ENCODE measurements at regions not wholly inside any gene's neighbourhood (a gene's known extent, or its start where the extent isn't known, plus 50 kb on each side); places are given as distances from the start of the nearest gene placed in this dataset.

DNA sequence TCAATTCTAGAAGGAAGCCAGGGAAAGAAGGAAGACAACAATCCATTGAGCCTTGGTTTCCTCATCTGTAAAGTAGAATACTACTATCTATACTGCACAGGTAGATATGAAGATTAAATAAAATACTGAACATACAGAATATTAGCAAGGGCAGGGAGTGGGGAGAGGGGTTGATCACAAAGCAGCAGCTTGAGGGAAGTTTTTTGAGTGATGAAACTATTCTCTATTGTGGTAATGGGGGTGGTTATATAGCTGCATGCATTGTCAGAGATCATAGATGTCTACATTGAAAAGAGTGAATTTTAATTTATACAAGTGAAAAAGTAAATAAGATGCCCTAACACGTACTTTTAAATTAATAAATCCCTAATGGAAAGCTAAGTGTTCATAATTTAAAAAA, 242.6 kb upstream of the LRTM1 start:
- DNase-seq = no peak
- H3K27me3 ChIP-seq (replicated peaks in 1 of 7) = no peaks in the 10 kb centered on the region
- H3K36me3 ChIP-seq = no peaks in the 10 kb centered on the region
- H3K27ac ChIP-seq = no peak overlapping the region
- H3K4me3 ChIP-seq = no peak overlapping the region
- TF ChIP-seq, protein P1, sequence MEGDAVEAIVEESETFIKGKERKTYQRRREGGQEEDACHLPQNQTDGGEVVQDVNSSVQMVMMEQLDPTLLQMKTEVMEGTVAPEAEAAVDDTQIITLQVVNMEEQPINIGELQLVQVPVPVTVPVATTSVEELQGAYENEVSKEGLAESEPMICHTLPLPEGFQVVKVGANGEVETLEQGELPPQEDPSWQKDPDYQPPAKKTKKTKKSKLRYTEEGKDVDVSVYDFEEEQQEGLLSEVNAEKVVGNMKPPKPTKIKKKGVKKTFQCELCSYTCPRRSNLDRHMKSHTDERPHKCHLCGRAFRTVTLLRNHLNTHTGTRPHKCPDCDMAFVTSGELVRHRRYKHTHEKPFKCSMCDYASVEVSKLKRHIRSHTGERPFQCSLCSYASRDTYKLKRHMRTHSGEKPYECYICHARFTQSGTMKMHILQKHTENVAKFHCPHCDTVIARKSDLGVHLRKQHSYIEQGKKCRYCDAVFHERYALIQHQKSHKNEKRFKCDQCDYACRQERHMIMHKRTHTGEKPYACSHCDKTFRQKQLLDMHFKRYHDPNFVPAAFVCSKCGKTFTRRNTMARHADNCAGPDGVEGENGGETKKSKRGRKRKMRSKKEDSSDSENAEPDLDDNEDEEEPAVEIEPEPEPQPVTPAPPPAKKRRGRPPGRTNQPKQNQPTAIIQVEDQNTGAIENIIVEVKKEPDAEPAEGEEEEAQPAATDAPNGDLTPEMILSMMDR (IDR thresholded peaks at IDR 0.05 in 8 of 11, conservative IDR thresholded peaks at IDR 0.05 in 3 of 11) = no peak
- TF ChIP-seq POLR2A (IDR thresholded peaks at IDR 0.05) (no peak), POLR2AphosphoS5 (IDR thresholded peaks at IDR 0.05) (no peak)
- H3K9me3 ChIP-seq = peaks cover 0 to 17% (median 3%) of the 10 kb centered on the region in 8 donors
- WGBS, 5 donors = 20 to 63% (median 53%) methylated on average over 1 of the region's 1 CpG
- H3K4me1 ChIP-seq = no peaks in the 10 kb centered on the region
- intact Hi-C loops (cut with DNase I; ENCODE audit: low total_unique reads) = no loop called here

DNA sequence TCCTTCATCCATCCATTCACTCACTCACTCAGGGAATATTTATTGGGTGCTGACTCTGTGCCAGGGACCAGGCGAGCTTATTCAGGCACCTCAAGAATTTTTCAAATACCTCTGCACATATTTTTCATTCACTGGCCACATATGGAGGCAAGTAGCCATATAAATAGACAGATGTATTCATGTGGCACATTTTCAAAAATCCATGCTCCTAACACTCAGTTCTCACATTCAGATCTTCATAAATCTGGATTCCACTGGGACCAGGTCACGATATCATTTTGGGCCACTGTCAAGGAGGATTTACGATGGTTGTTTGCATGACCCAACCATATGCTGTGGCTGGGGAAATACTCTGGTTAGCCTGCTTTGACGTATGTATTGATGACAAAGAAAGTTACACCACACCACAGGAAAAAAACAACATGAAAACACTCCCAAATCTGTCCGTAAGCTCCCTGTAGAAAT, 241.8 kb upstream of the LRTM1 start:
- Histone ChIP-seq H3K27me3 (replicated peaks in 1 of 7) (no peaks in the 10 kb centered on the region), H3K36me3 (no peaks in the 10 kb centered on the region), H3K4me3 (no peak overlapping the region), H3K9me3 (peaks cover 0 to 17% (median 3%) of the 10 kb centered on the region in 8 donors), H3K4me1 (no peaks in the 10 kb centered on the region), H3K27ac (no peak overlapping the region)
- TF ChIP-seq POLR2A (IDR thresholded peaks at IDR 0.05) = no peak
- TF ChIP-seq, protein P1 (IDR thresholded peaks at IDR 0.05 in 8 of 11, conservative IDR thresholded peaks at IDR 0.05 in 3 of 11) = no peak
- no peak for TF ChIP-seq POLR2AphosphoS5 (IDR thresholded peaks at IDR 0.05)
- no peak for DNase-seq
- intact Hi-C loops (cut with DNase I; ENCODE audit: low total_unique reads) = no loop called here
- 59 to 70% (median 66%) methylated on average over 5 of the region's 5 CpGs for whole genome bisulfite sequencing, 5 donors

DNA sequence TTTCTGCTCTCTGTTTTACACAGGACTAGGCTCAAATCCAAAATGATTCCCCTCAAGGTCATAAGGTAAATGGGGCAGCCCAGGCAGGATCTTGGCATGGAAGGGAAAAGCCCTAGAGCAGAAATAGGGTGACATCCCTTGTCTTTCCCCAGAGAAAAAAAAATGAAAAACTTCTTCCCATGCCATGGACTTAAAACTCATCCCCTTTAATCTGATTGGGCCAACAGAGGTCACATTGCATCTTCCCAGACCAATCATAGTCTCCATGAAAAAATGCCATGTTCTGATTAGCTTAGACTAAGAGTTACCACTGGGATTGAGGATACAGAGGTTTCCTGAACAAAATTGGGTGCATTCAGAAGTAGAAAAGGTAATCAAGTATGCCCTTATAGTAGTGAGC, 241.3 kb upstream of the LRTM1 start:
- intact Hi-C loops (cut with DNase I; ENCODE audit: low total_unique reads) = no loop called here
- Histone ChIP-seq H3K36me3 (no peaks in the 10 kb centered on the region), H3K27ac (no peak overlapping the region), H3K4me3 (no peak overlapping the region), H3K27me3 (replicated peaks in 1 of 7) (no peaks in the 10 kb centered on the region), H3K9me3 (peaks cover 0 to 17% (median 3%) of the 10 kb centered on the region in 8 donors), H3K4me1 (no peaks in the 10 kb centered on the region)
- TF ChIP-seq POLR2AphosphoS5 (IDR thresholded peaks at IDR 0.05) = no peak
- TF ChIP-seq, protein P1 (IDR thresholded peaks at IDR 0.05 in 8 of 11, conservative IDR thresholded peaks at IDR 0.05 in 3 of 11) = no peak
- no peak for TF ChIP-seq POLR2A (IDR thresholded peaks at IDR 0.05)
- no peak for DNase-seq

DNA sequence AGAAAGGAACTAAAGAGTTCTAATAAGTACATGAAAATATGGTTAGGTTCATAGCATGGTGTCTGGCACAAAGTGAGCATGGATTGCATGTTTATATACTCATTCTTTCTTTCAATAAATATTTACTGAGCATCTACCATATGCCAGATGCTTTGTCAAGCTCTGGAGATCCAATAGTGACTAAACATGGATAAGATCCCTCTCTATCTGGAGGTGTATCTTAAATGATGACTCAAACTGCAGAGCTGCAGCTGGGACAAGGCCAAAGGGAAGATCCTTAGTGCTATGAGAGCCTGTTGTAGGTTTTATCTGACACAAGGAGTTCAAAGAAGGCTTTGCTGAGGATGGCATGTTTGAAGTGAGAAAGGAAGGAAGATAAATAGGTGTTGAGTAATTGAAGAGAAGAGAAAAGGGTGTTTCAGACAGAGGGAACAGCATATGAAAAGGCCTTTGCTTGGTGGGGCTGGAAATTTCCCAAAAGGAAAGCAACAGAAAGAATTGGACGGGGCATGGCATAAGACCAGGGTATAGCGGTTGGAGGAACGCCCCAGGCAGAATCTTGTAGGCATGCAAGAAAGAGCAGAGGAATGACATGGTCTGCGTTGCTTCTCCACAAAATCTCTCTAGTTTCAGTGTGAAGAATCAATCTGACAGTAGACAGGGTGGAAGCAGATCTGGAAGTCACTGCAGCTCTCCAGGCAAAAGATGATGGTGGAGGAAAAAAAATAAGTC, 239.9 kb upstream of the LRTM1 start:
- H3K9me3 ChIP-seq = peaks cover 0 to 11% (median 3%) of the 10 kb centered on the region in 8 donors
- no peak overlapping the region for H3K4me3 ChIP-seq
- TF ChIP-seq, protein P1 (IDR thresholded peaks at IDR 0.05 in 8 of 11, conservative IDR thresholded peaks at IDR 0.05 in 3 of 11) = no peak
- no peak for TF ChIP-seq POLR2A (IDR thresholded peaks at IDR 0.05)
- no peak for TF ChIP-seq POLR2AphosphoS5 (IDR thresholded peaks at IDR 0.05)
- H3K36me3 ChIP-seq = no peaks in the 10 kb centered on the region
- no peak for DNase-seq
- H3K4me1 ChIP-seq = no peaks in the 10 kb centered on the region
- 77 to 94% (median 86%) methylated on average over 4 of the region's 4 CpGs for WGBS, 5 donors
- no peak overlapping the region for H3K27ac ChIP-seq
- intact Hi-C loops (cut with DNase I; ENCODE audit: low total_unique reads) = no loop called here
- no peaks in the 10 kb centered on the region for H3K27me3 ChIP-seq (replicated peaks in 1 of 7)

All from spleen (tissue), 11 donors.